GM23338 (cell line): ENCODE measurements at regions not wholly inside any gene's neighbourhood (a gene's known extent, or its start where the extent isn't known, plus 50 kb on each side); places are given as distances from the start of the nearest gene placed in this dataset.

Experiments used
- ATAC-seq: fragments of 200-7000 bp; cut with Tn5 transposase; 3 replicates; pipeline ENCODE4 v1.9.1; 2020
- DNase-seq: peaks from one replicate; pipeline ENCODE4 v3.0.0-alpha.2; 2015; ENCODE audit warnings: low spot score
- H2AFZ ChIP-seq: fragments of 200-600 bp; sonication (generic); 2 replicates; pipeline ENCODE4 v1.8.0; 2016; ENCODE audit warnings: antibody characterized with exemption, mild to moderate bottlenecking, moderate library complexity
- H3F3A ChIP-seq: fragments of 200-600 bp; sonication (generic); replicated peaks from 2 replicates; pipeline ENCODE4 v1.8.0; 2017; ENCODE audit warnings: antibody characterized with exemption, mixed run types, low read depth
- H3K27ac ChIP-seq: fragments of 200-600 bp; sonication (generic); 2 replicates; pipeline ENCODE4 v1.6.1; 2016; ENCODE audit warnings: low read depth
- H3K27me3 ChIP-seq: fragments of 200-600 bp; sonication (generic); 2 replicates; pipeline ENCODE4 v1.8.0; 2016; ENCODE audit warnings: mild to moderate bottlenecking, mixed run types, moderate library complexity; ENCODE audit not compliant: insufficient read depth
- H3K36me3 ChIP-seq: fragments of 200-600 bp; sonication (generic); 2 replicates; pipeline ENCODE4 v1.8.0; 2016; ENCODE audit warnings: mild to moderate bottlenecking; ENCODE audit not compliant: insufficient read depth
- H3K4me1 ChIP-seq: fragments of 200-600 bp; sonication (generic); 2 replicates; pipeline ENCODE4 v1.8.0; 2016; ENCODE audit warnings: mild to moderate bottlenecking, moderate library complexity; ENCODE audit not compliant: insufficient read depth
- H3K4me2 ChIP-seq: fragments of 200-600 bp; sonication (generic); 2 replicates; pipeline ENCODE4 v1.7.1; 2017; ENCODE audit warnings: mixed run types
- H3K4me3 ChIP-seq: fragments of 200-600 bp; sonication (generic); 2 replicates; pipeline ENCODE4 v1.6.1; 2016; ENCODE audit warnings: mixed run types
- H3K79me2 ChIP-seq: fragments of 200-600 bp; sonication (generic); replicated peaks from 2 replicates; pipeline ENCODE4 v1.8.0; 2017; ENCODE audit warnings: mild to moderate bottlenecking; ENCODE audit not compliant: insufficient read depth
- H3K9me2 ChIP-seq: fragments of 200-600 bp; sonication (generic); 2 replicates; pipeline ENCODE4 v1.8.0; 2017; ENCODE audit not compliant: insufficient read depth
- H4K20me1 ChIP-seq: fragments of 200-600 bp; sonication (generic); replicated peaks from 2 replicates; pipeline ENCODE4 v1.8.0; 2017; ENCODE audit warnings: mild to moderate bottlenecking; ENCODE audit not compliant: insufficient read depth
- H3K27ac Mint-ChIP-seq: 2 replicates; pipeline ENCODE4 v1.8.0; 2020; ENCODE audit warnings: inconsistent platforms, mild to moderate bottlenecking, moderate library complexity, mixed read lengths
- H3K27me3 Mint-ChIP-seq: 3 replicates; pipeline ENCODE4 v1.8.0; 2022; ENCODE audit warnings: low read depth, mild to moderate bottlenecking, moderate library complexity, mixed read lengths, inconsistent platforms; ENCODE audit not compliant: insufficient read depth, poor library complexity
- H3K36me3 Mint-ChIP-seq: 3 replicates; pipeline ENCODE4 v1.8.0; 2021; ENCODE audit warnings: low read depth, mild to moderate bottlenecking, inconsistent platforms, moderate library complexity, mixed read lengths
- H3K4me1 Mint-ChIP-seq: 3 replicates; pipeline ENCODE4 v1.8.0; 2020; ENCODE audit warnings: mild to moderate bottlenecking, inconsistent platforms, mixed read lengths
- H3K4me3 Mint-ChIP-seq: 3 replicates; pipeline ENCODE4 v1.8.0; 2021; ENCODE audit warnings: moderate library complexity, mild to moderate bottlenecking, inconsistent platforms, mixed read lengths
- H3K9me3 Mint-ChIP-seq: 3 replicates; pipeline ENCODE4 v1.8.0; 2020; ENCODE audit warnings: moderate library complexity, mild to moderate bottlenecking, inconsistent platforms, mixed read lengths
- CREB1 ChIP-seq: fragments of 250-450 bp; sonication (Bioruptor Pico); IDR thresholded peaks from 2 replicates; pipeline ENCODE4 v1.5.0; 2020; ENCODE audit warnings: low read depth, mild to moderate bottlenecking, moderate library complexity
- EZH2 ChIP-seq: fragments of 200-600 bp; sonication (generic); IDR thresholded peaks from one replicate; pipeline ENCODE4 v1.8.0; 2017; ENCODE audit warnings: antibody characterized with exemption, mild to moderate bottlenecking, low read depth; ENCODE audit not compliant: unreplicated experiment
- EZH2phosphoT487 ChIP-seq: fragments of 200-600 bp; sonication (generic); IDR thresholded peaks from one replicate; pipeline ENCODE4 v1.8.1; 2018; ENCODE audit warnings: antibody characterized with exemption; ENCODE audit not compliant: unreplicated experiment
- JUNB ChIP-seq: IDR thresholded peaks from one replicate; pipeline ENCODE4 v1.6.1; 2016; ENCODE audit warnings: antibody characterized with exemption; ENCODE audit not compliant: unreplicated experiment
- NANOG ChIP-seq: IDR thresholded peaks from 2 replicates; pipeline ENCODE4 v1.6.1; 2016; ENCODE audit warnings: antibody characterized with exemption, borderline replicate concordance
- POLR2AphosphoS5 ChIP-seq: IDR thresholded peaks from 2 replicates; pipeline ENCODE4 v1.6.1; 2016; ENCODE audit warnings: antibody characterized with exemption, low read depth
- REST ChIP-seq: IDR thresholded peaks from one replicate; pipeline ENCODE4 v1.6.1; 2018; ENCODE audit warnings: antibody characterized with exemption; ENCODE audit not compliant: unreplicated experiment
- STAT1 ChIP-seq: IDR thresholded peaks from one replicate; pipeline ENCODE4 v1.6.1; 2016; ENCODE audit warnings: antibody characterized with exemption; ENCODE audit not compliant: unreplicated experiment
- ZNF114 ChIP-seq: fragments of 250-450 bp; sonication (Bioruptor Pico); IDR thresholded peaks from 2 replicates; pipeline ENCODE4 v1.5.0; 2020; ENCODE audit warnings: mild to moderate bottlenecking, moderate library complexity
- ZNF331 ChIP-seq: fragments of 250-450 bp; sonication (Bioruptor Pico); IDR thresholded peaks from 2 replicates; pipeline ENCODE4 v1.5.0; 2020; ENCODE audit warnings: low read depth, mild to moderate bottlenecking, moderate library complexity
- TF ChIP-seq, protein P1 (sequence below): fragments of 250-450 bp; sonication (Bioruptor Pico); IDR thresholded peaks from 2 replicates; pipeline ENCODE4 v1.5.0; 2020; ENCODE audit warnings: mild to moderate bottlenecking, moderate library complexity
- TF ChIP-seq, protein P2 (sequence below): IDR thresholded peaks from 2 replicates; pipeline ENCODE4 v1.6.1; 2016; ENCODE audit warnings: antibody characterized with exemption
- TF ChIP-seq, protein P3 (sequence below), 2 experiments: fragments of 200-600 bp in 1 of 2; sonication (generic) in 1 of 2; conservative IDR thresholded peaks; 2 replicates each; pipeline versions ENCODE4 v1.5.1 to v1.6.1; 2016 to 2017; ENCODE audit warnings: antibody characterized with exemption in 2 of 2, low read depth in 2 of 2, mild to moderate bottlenecking in 2 of 2, moderate library complexity in 1 of 2

DNA sequence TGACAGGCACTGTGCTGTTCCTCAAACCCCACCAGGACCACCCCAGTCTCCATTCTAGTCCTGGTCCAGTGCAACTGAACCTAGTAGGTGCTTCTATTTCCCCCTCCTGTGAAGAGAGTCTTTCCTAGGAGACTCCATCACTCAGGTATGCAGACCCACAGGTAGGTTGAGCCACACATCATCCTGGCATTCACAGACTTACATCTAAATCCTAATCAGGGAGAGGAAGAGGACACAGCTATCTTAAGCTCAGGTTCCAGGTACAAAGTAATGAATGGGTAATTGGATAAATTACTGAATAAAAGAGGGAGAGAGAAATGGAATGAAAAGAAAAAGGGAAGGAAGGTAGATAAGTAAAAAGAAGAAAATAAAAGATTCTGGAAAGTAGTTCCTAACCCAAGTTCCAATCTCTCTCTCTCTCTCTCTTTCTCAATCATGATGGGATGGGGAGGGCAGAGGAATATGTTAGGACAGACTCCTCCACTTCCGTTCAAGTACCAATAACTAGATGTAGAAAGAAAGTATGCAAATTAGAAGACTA lies 139.8 kb upstream of the NAMPT start:
- Histone ChIP-seq H4K20me1 (no peaks in the 10 kb centered on the region), H3K79me2 (no peaks in the 10 kb centered on the region), H3K36me3 (no peaks in the 10 kb centered on the region), H3K27ac (no peak overlapping the region), H3F3A (no peaks in the 10 kb centered on the region), H3K4me2 (no peak overlapping the region), H3K4me1 (no peaks in the 10 kb centered on the region), H2AFZ (no peak overlapping the region), H3K4me3 (no peak overlapping the region), H3K27me3 (no peaks in the 10 kb centered on the region), H3K9me2 (no peaks in the 10 kb centered on the region)
- H3K9me3 Mint-ChIP-seq, result no peaks in the 10 kb centered on the region
- TF ChIP-seq STAT1 (no peak), EZH2 (no peak), CREB1 (CRISPR knock-in tag) (no peak), REST (no peak), ZNF114 (no peak), ZNF331 (no peak), POLR2AphosphoS5 (no peak), NANOG (no peak), EZH2phosphoT487 (no peak), JUNB (no peak)
- TF ChIP-seq, protein P1, sequence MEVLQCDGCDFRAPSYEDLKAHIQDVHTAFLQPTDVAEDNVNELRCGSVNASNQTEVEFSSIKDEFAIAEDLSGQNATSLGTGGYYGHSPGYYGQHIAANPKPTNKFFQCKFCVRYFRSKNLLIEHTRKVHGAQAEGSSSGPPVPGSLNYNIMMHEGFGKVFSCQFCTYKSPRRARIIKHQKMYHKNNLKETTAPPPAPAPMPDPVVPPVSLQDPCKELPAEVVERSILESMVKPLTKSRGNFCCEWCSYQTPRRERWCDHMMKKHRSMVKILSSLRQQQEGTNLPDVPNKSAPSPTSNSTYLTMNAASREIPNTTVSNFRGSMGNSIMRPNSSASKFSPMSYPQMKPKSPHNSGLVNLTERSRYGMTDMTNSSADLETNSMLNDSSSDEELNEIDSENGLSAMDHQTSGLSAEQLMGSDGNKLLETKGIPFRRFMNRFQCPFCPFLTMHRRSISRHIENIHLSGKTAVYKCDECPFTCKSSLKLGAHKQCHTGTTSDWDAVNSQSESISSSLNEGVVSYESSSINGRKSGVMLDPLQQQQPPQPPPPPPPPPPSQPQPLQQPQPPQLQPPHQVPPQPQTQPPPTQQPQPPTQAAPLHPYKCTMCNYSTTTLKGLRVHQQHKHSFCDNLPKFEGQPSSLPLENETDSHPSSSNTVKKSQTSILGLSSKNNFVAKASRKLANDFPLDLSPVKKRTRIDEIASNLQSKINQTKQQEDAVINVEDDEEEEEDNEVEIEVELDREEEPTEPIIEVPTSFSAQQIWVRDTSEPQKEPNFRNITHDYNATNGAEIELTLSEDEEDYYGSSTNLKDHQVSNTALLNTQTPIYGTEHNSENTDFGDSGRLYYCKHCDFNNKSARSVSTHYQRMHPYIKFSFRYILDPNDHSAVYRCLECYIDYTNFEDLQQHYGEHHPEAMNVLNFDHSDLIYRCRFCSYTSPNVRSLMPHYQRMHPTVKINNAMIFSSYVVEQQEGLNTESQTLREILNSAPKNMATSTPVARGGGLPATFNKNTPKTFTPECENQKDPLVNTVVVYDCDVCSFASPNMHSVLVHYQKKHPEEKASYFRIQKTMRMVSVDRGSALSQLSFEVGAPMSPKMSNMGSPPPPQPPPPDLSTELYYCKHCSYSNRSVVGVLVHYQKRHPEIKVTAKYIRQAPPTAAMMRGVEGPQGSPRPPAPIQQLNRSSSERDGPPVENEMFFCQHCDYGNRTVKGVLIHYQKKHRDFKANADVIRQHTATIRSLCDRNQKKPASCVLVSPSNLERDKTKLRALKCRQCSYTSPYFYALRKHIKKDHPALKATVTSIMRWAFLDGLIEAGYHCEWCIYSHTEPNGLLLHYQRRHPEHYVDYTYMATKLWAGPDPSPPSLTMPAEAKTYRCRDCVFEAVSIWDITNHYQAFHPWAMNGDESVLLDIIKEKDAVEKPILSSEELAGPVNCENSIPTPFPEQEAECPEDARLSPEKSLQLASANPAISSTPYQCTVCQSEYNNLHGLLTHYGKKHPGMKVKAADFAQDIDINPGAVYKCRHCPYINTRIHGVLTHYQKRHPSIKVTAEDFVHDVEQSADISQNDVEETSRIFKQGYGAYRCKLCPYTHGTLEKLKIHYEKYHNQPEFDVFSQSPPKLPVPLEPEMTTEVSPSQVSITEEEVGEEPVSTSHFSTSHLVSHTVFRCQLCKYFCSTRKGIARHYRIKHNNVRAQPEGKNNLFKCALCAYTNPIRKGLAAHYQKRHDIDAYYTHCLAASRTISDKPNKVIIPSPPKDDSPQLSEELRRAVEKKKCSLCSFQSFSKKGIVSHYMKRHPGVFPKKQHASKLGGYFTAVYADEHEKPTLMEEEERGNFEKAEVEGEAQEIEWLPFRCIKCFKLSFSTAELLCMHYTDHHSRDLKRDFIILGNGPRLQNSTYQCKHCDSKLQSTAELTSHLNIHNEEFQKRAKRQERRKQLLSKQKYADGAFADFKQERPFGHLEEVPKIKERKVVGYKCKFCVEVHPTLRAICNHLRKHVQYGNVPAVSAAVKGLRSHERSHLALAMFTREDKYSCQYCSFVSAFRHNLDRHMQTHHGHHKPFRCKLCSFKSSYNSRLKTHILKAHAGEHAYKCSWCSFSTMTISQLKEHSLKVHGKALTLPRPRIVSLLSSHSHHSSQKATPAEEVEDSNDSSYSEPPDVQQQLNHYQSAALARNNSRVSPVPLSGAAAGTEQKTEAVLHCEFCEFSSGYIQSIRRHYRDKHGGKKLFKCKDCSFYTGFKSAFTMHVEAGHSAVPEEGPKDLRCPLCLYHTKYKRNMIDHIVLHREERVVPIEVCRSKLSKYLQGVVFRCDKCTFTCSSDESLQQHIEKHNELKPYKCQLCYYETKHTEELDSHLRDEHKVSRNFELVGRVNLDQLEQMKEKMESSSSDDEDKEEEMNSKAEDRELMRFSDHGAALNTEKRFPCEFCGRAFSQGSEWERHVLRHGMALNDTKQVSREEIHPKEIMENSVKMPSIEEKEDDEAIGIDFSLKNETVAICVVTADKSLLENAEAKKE (CRISPR knock-in tag), result no peak
- TF ChIP-seq, protein P2, sequence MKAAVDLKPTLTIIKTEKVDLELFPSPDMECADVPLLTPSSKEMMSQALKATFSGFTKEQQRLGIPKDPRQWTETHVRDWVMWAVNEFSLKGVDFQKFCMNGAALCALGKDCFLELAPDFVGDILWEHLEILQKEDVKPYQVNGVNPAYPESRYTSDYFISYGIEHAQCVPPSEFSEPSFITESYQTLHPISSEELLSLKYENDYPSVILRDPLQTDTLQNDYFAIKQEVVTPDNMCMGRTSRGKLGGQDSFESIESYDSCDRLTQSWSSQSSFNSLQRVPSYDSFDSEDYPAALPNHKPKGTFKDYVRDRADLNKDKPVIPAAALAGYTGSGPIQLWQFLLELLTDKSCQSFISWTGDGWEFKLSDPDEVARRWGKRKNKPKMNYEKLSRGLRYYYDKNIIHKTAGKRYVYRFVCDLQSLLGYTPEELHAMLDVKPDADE, result no peak
- TF ChIP-seq, protein P3, sequence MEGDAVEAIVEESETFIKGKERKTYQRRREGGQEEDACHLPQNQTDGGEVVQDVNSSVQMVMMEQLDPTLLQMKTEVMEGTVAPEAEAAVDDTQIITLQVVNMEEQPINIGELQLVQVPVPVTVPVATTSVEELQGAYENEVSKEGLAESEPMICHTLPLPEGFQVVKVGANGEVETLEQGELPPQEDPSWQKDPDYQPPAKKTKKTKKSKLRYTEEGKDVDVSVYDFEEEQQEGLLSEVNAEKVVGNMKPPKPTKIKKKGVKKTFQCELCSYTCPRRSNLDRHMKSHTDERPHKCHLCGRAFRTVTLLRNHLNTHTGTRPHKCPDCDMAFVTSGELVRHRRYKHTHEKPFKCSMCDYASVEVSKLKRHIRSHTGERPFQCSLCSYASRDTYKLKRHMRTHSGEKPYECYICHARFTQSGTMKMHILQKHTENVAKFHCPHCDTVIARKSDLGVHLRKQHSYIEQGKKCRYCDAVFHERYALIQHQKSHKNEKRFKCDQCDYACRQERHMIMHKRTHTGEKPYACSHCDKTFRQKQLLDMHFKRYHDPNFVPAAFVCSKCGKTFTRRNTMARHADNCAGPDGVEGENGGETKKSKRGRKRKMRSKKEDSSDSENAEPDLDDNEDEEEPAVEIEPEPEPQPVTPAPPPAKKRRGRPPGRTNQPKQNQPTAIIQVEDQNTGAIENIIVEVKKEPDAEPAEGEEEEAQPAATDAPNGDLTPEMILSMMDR (conservative IDR thresholded peaks at IDR 0.05; ENCODE audit: low read depth in 2 of 2), result no peak
- peaks cover 5% of the 10 kb centered on the region for H3K27me3 Mint-ChIP-seq
- H3K4me3 Mint-ChIP-seq, result no peak overlapping the region
- DNase-seq (no peak), ATAC-seq (no peak)
- no peak overlapping the region; the same call in 1 of the 2 replicates for H3K27ac Mint-ChIP-seq
- no peaks in the 10 kb centered on the region for H3K36me3 Mint-ChIP-seq
- no peaks in the 10 kb centered on the region; the same call in 2 of the 3 replicates for H3K4me1 Mint-ChIP-seq
